HG03457 (cell line): ENCODE measurements at regions not wholly inside any gene's neighbourhood (a gene's known extent, or its start where the extent isn't known, plus 50 kb on each side); places are given as distances from the start of the nearest gene placed in this dataset.
A peak's percentile ranks its signal among the peaks of the same experiment; 100 is the strongest.
"Not testable (repeated sequence)": the region's sequence is repeated elsewhere in the genome, so short reads cannot be mapped to it uniquely, and the experiment has no call there.

ENCODE experiments used
- ATAC-seq: cut with Tn5 transposase; IDR thresholded peaks from one replicate; pipeline ENCODE4 v1.9.1; 2021; ENCODE audit warnings: moderate number of reproducible peaks; ENCODE audit not compliant: unreplicated experiment

GRCh38 chr7:43042302-43042701 lies 70.1 kb upstream of the HECW1 start:
- no peak for ATAC-seq

DNA sequence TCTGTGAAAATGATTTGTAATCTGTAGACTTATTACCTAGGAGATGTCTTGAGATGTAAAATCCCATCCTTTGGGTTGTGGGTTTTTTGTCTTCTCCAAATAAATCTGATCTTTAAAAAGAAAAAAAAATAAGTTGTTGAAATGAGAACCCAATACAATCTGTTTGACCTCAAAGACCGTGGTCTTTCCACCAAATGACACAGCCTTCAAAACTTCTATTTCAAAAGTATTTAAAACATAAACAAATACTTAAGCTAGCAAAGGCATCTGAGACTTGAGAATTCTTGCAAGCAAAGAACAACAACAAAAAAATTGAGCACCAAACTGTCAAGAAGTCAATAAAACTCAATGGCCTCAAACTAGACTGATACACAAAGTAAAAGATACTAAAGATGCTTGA lies 67.9 kb upstream of the HECW1 start:
- no peak for ATAC-seq

- no peak for ATAC-seq
Observed at GRCh38 chr7:43054052-43054722, 58.3 kb upstream of the HECW1 start.

- no peak for ATAC-seq
Observed at GRCh38 chr7:43057141-43057540, 55.3 kb upstream of the HECW1 start.

DNA sequence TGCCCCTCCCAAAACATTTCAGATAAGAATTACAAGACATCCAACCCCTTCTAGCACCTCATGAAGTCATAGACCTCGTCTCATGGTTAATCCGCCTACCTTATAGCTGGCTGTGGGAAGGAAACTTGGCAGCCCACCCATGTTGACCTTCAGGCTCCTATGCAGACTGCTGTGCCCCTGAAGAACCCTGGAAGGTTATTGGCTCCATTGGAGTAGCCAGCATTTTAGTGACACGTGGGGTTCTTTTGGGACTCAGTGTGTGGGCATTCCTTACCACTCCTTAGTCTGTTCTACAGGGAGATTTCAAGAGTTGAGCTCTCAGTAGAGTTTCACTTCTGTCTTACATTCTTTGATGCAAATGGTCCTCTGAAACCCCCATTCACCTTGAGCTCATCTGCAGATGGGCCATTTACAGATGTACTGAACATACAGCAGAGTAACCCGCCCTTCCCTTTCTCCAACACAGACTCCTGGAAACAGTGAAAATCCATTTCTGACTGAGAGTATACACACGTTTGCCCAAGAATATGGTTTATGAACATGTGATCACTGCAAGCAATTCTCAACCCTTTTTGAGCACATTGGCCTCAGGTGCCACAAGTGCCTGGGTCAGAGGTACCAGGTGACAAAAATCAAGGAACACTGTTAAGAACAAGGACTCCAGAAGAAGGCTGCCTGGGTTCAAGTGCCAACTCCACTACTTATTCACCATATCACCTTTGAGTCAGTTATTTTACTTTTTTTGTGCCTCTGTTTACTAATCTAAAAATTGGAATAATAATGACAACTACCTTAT lies 54.0 kb upstream of the HECW1 start:
- ATAC-seq: peak; percentile 39

DNA sequence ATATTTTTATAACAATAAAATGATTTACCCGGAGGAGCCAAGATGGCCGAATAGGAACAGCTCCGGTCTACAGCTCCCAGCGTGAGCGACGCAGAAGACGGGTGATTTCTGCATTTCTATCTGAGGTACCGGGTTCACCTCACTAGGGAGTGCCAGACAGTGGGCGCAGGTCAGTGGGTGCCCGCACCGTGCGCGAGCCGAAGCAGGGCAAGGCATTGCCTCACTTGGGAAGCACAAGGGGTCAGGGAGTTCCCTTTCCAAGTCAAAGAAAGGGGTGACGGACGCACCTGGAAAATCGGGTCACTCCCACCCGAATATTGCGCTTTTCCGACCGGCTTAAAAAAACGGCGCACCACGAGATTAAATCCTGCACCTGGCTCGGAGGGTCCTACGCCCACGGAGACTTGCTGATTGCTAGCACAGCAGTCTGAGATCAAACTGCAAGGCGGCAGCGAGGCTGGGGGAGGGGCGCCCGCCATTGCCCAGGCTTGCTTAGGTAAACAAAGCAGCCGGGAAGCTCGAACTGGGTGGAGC lies 53.3 kb upstream of the HECW1 start:
- not testable (repeated sequence) for ATAC-seq
